ENCODE measurements at regions not wholly inside any gene's neighbourhood (a gene's known extent, or its start where the extent isn't known, plus 50 kb on each side); places are given as distances from the start of the nearest gene placed in this dataset.

- TF ChIP-seq CTCF (IDR thresholded peaks at IDR 0.05; ENCODE audit: low read depth, low read length) (no peak), POLR2A (IDR thresholded peaks at IDR 0.05; ENCODE audit: extremely low read depth, insufficient read length) (no peak)
These were observed 142.9 kb downstream of the ATPSCKMT start for GRCh38 chr5:10106806-10107205.

Data from NB4 (cell line).